ENCODE measurements at regions not wholly inside any gene's neighbourhood (a gene's known extent, or its start where the extent isn't known, plus 50 kb on each side); places are given as distances from the start of the nearest gene placed in this dataset.

GRCh38 chr6:163925839-163926238 is 511.3 kb downstream of the QKI start:
- Mint-ChIP-seq H3K27me3 (ENCODE audit: low read depth) (no peaks in the 10 kb centered on the region), H3K36me3 (ENCODE audit: low read depth) (no peaks in the 10 kb centered on the region), H3K27ac (ENCODE audit: unreplicated experiment) (no peak overlapping the region), H3K4me3 (ENCODE audit: unreplicated experiment) (no peak overlapping the region), H3K4me1 (ENCODE audit: low read depth) (no peaks in the 10 kb centered on the region), H3K9me3 (ENCODE audit: low read depth) (no peaks in the 10 kb centered on the region)
- DNase-seq (ENCODE audit: low spot score) = no peak
- no peak for TF ChIP-seq CTCF (IDR thresholded peaks at IDR 0.05)

DNA sequence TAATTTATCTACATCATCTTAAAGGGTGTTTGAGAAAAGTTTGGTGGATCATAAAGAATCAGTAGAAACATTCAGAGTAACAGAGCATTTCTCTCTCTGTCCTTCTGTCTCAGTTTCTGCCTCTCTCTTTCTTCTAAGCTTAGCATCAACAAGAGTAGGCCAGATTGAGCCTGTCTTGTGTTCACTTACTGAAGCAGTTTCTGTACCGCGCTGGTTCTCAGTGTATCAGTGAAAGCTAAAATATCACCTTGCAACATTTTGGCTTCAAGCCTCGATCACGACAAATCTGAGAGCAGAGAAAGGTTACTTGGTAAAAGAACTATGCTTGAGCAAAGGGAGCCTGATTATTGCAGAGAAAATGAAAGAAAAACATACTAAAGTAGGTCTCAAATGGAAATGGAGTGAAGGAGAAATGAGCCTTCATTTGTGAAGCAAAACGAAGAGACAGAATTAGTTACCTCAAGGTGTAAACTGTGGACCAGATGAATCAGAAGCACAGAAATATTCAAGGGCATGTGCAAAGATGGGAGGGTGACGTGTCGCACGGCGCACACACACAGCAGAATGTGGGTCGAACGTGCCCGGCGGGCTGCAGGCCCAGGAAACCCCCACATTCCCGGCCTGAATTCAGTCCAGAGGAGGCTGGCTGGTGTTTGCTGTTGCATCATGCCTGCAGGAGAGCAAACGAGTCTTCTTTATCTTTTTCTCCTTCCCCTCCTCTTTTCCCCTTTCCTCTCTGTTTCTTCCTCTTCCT is 509.3 kb downstream of the QKI start:
- H3K4me3 Mint-ChIP-seq (ENCODE audit: unreplicated experiment) = no peak overlapping the region
- H3K27ac Mint-ChIP-seq (ENCODE audit: unreplicated experiment) = no peak overlapping the region
- TF ChIP-seq CTCF (IDR thresholded peaks at IDR 0.05) = no peak
- no peaks in the 10 kb centered on the region for H3K4me1 Mint-ChIP-seq (ENCODE audit: low read depth)
- H3K27me3 Mint-ChIP-seq (ENCODE audit: low read depth) = no peaks in the 10 kb centered on the region
- DNase-seq (ENCODE audit: low spot score) = no peak
- H3K36me3 Mint-ChIP-seq (ENCODE audit: low read depth) = no peaks in the 10 kb centered on the region
- H3K9me3 Mint-ChIP-seq (ENCODE audit: low read depth) = no peaks in the 10 kb centered on the region

DNA sequence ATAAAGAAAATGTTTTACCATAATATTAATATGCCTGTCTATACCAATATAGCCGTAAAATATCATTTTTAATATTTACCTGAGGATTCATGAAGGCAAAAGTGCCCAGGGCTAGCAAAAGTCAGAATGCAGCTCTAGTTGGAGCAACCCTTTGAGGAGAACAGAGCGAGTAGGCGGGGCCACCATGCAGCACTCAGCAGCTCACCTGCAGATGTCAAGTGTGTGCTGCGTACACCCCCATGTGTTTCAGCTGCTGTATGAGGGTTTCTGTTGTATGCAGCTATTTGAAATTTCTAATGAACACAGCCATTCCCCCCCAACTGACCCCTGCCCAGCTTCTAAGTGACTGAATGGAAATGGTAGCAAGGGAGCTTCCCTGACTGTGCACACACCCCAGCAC is 508.0 kb downstream of the QKI start:
- Mint-ChIP-seq H3K4me3 (ENCODE audit: unreplicated experiment) (no peak overlapping the region), H3K27me3 (ENCODE audit: low read depth) (no peaks in the 10 kb centered on the region), H3K27ac (ENCODE audit: unreplicated experiment) (no peak overlapping the region), H3K36me3 (ENCODE audit: low read depth) (no peaks in the 10 kb centered on the region), H3K9me3 (ENCODE audit: low read depth) (no peaks in the 10 kb centered on the region), H3K4me1 (ENCODE audit: low read depth) (no peaks in the 10 kb centered on the region)
- DNase-seq (ENCODE audit: low spot score) = no peak
- no peak for TF ChIP-seq CTCF (IDR thresholded peaks at IDR 0.05)

DNA sequence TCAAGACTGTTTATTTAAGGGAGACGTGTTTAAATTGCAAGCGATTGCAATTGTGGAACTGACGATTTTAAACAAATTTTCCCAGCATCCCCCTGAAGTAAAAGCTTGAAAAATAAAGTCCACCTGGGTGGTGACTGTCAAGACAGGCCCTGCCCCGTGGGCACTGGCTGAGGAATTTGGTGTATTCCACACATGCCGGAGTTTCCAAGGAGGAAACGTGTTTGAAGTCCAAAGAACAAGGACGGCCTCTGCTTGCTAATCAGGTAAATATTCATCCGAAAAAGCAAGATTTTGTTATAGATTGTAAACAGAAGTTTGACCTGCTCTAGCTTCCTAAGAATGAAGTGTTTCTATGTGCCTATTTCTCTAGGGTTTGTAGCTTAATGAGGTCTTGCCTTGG is 505.1 kb downstream of the QKI start:
- TF ChIP-seq CTCF (IDR thresholded peaks at IDR 0.05) = no peak
- no peak for DNase-seq (ENCODE audit: low spot score)
- Mint-ChIP-seq H3K36me3 (ENCODE audit: low read depth) (no peaks in the 10 kb centered on the region), H3K4me3 (ENCODE audit: unreplicated experiment) (no peak overlapping the region), H3K4me1 (ENCODE audit: low read depth) (no peaks in the 10 kb centered on the region), H3K27me3 (ENCODE audit: low read depth) (no peaks in the 10 kb centered on the region), H3K9me3 (ENCODE audit: low read depth) (no peaks in the 10 kb centered on the region), H3K27ac (ENCODE audit: unreplicated experiment) (no peak overlapping the region)

GRCh38 chr6:163916315-163917081 is 502.0 kb downstream of the QKI start:
- no peak for TF ChIP-seq CTCF (IDR thresholded peaks at IDR 0.05)
- H3K4me3 Mint-ChIP-seq (ENCODE audit: unreplicated experiment) = no peak overlapping the region
- DNase-seq (ENCODE audit: low spot score) = no peak
- no peaks in the 10 kb centered on the region for H3K36me3 Mint-ChIP-seq (ENCODE audit: low read depth)
- no peak overlapping the region for H3K27ac Mint-ChIP-seq (ENCODE audit: unreplicated experiment)
- H3K27me3 Mint-ChIP-seq (ENCODE audit: low read depth) = no peaks in the 10 kb centered on the region
- H3K9me3 Mint-ChIP-seq (ENCODE audit: low read depth) = no peaks in the 10 kb centered on the region
- H3K4me1 Mint-ChIP-seq (ENCODE audit: low read depth) = no peaks in the 10 kb centered on the region
